Choroid plexus epithelial cell (primary cell): ENCODE measurements at regions not wholly inside any gene's neighbourhood (a gene's known extent, or its start where the extent isn't known, plus 50 kb on each side); places are given as distances from the start of the nearest gene placed in this dataset.
A peak's percentile ranks its signal among the peaks of the same experiment; 100 is the strongest.

Experiments
- DNase-seq: peaks from one replicate; pipeline ENCODE4 v3.0.0-alpha.2; 2010; ENCODE audit warnings: low read depth
- H3K4me3 ChIP-seq: 2 replicates; pipeline ENCODE4 v1.5.1; 2011; ENCODE audit warnings: low read depth, mild to moderate bottlenecking, control low read depth, low read length, moderate library complexity
- TF ChIP-seq, protein P1 (sequence below): conservative IDR thresholded peaks from 2 replicates; pipeline ENCODE4 v1.5.1; 2011; ENCODE audit warnings: low read depth, mild to moderate bottlenecking, control low read depth, inconsistent platforms, low read length, moderate library complexity

DNA sequence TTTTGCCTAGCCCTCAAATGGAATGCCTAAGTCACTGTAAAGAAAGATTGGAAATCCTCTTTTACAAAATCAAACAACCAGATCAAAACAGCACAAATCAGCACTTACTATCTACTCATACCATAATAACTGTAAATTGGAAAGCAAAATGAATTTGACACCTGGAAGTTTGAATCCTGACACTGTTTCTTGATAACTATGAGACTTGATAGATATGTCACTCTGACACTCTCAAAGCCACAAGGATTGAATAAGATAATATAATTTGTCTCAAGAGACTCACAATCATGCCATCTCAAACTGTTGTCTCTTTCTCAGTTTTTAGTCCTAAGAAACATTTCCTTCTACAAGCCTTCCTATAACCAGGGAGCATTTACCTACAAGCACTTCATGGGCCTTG is 302.6 kb upstream of the DIAPH2 start:
- no peak for DNase-seq
- TF ChIP-seq, protein P1, sequence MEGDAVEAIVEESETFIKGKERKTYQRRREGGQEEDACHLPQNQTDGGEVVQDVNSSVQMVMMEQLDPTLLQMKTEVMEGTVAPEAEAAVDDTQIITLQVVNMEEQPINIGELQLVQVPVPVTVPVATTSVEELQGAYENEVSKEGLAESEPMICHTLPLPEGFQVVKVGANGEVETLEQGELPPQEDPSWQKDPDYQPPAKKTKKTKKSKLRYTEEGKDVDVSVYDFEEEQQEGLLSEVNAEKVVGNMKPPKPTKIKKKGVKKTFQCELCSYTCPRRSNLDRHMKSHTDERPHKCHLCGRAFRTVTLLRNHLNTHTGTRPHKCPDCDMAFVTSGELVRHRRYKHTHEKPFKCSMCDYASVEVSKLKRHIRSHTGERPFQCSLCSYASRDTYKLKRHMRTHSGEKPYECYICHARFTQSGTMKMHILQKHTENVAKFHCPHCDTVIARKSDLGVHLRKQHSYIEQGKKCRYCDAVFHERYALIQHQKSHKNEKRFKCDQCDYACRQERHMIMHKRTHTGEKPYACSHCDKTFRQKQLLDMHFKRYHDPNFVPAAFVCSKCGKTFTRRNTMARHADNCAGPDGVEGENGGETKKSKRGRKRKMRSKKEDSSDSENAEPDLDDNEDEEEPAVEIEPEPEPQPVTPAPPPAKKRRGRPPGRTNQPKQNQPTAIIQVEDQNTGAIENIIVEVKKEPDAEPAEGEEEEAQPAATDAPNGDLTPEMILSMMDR = no peak
- no peak overlapping the region for H3K4me3 ChIP-seq

DNA sequence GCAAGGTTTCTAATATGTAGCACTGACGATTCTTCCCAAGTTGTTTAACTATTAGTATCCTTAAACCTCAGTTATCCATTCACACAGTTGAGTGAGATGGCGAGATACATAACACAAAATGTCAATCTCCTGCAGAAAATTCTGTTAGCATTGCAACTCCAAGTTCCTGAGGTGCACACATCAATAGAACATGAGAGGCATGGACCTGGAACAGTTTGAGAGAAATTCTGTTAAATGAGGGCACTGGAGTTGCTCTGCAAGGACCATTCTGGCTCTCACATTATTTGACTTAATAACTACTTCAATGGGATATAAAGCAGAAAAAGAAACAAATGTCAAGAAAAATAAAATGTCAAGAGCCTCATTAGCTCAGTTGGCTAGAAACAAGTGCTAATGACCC is 301.2 kb upstream of the DIAPH2 start:
- no peak for DNase-seq
- H3K4me3 ChIP-seq = no peak overlapping the region
- TF ChIP-seq, protein P1 = no peak

DNA sequence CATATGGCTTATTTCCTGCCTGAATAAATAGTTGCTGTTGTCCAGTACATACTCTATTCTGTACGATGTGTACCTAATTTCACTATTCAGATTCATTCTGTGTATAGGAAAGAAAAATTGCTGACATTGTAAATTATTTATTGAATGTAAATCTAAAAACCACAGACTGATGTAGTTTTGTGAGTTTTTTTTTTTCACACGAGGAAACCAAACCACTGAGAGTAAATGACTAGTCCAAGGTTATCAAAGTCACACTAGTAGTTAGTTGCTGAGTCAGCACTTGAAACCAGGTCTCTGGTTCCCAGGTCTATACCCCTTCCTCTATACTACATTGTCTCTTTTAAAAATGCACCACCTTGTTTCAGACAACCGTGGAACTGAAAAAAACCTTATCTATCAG is 298.3 kb upstream of the DIAPH2 start:
- TF ChIP-seq, protein P1 = no peak
- no peak overlapping the region for H3K4me3 ChIP-seq
- no peak for DNase-seq

DNA sequence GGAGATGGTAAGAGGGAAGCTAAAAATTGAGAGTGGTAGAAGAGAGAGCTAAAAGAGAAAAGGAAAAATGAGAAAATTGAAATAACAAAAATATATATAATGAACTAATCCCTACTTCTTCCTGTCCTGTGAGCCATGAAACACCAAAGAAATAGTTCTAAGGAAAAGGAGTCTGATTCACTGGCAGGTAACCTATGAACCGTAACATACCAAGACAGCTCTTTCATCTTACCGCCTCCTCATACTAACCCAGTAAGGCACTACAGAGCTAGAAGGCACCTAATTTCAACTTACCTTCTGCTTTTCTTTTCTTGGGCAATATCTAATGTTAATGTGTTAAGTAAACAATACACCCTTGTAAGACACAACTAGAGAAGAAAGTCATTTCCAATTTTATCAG is 297.7 kb upstream of the DIAPH2 start:
- H3K4me3 ChIP-seq = no peak overlapping the region
- TF ChIP-seq, protein P1 = no peak
- no peak for DNase-seq

DNA sequence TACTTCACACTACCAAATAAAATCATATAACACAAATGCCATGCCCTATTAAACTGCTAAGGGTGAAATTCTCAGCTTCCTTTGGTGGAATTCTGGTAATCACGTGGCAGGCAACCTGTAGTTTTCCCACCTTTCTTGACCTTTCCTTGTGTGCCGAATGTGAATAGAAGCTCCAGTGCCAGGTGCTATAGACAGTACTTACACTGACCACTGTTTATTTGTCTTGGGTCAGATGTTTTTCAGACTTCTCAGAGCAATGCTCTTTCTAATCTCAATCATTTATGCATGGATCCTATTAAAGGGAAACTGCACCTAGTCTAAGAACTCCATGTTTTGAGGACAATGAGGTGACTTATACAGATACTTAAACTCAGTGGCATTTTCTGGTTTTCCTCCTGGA is 296.8 kb upstream of the DIAPH2 start:
- TF ChIP-seq, protein P1 = no peak
- H3K4me3 ChIP-seq = no peak overlapping the region
- DNase-seq = peak; percentile 20

DNA sequence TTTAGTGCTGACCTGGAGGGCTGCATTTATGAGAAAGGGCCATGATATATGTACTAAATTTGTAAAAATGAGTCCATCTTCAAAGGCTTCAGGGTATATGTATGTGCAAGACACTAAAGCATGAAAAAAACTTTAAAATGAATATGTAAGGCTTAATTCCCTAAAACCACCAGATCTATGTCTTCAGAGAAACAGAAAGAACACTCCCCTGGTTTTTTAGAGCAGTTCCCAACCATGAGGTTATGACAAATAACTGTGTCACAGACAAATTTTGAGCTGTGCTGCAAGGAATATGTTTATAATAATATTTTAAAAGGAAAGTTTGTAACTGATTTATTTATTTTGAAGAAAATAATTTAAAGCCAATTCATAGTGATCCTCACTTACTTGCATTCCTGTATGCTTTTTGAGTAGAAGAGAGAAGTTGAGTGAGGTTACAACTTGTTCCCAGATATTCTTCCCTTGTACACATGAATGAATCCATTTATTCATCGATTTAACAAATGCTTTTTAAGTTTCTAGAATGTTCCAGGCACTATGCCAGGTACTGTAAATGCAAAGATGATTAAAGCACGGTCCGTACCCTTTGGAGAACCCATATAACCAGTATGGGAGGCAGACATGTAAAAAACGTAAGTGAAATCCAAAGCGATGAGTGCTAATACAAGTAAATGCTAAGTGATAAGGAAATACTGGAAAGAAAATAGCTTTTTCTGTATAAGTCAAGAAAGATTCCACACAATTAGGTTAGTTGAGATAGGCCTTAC is 295.2 kb upstream of the DIAPH2 start:
- DNase-seq = peak; percentile 34
- H3K4me3 ChIP-seq = no peak overlapping the region
- TF ChIP-seq, protein P1 = no peak

DNA sequence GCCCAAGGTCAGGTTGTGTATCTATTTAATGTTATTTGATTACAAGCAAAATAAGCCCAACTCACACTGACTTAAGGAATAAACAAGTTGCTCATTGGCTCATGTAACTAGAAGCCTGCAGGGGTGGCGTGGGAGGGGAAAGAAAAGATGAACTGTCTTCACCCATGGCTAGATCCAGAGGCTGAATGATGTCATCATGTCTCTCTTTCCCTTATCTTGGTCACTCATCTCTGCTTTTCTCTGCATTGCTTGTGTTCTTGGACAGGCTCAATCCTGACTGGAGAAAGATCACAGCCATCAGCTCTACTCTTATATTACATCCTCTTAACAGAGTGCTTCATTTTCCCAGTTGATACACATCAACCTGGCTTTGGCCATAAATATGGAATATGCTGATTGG is 290.0 kb upstream of the DIAPH2 start:
- H3K4me3 ChIP-seq = no peak overlapping the region
- DNase-seq = peak; percentile 10
- TF ChIP-seq, protein P1 = no peak
